HCT116 (cell line): ENCODE measurements at regions not wholly inside any gene's neighbourhood (a gene's known extent, or its start where the extent isn't known, plus 50 kb on each side); places are given as distances from the start of the nearest gene placed in this dataset.

ENCODE experiments used
- CEBPB ChIP-seq: IDR thresholded peaks from 2 replicates; pipeline ENCODE4 v1.6.1; 2012; ENCODE audit warnings: low read depth
- EZH2 ChIP-seq: fragments of 200-600 bp; sonication (generic); IDR thresholded peaks from 2 replicates; pipeline ENCODE4 v1.6.1; 2017; ENCODE audit warnings: antibody characterized with exemption, mixed run types
- EZH2phosphoT487 ChIP-seq: fragments of 200-600 bp; IDR thresholded peaks from 2 replicates; pipeline ENCODE4 v1.6.1; 2018; ENCODE audit warnings: antibody characterized with exemption, borderline replicate concordance
- JUND ChIP-seq: IDR thresholded peaks from 2 replicates; pipeline ENCODE4 v1.6.1; 2012
- POLR2A ChIP-seq: IDR thresholded peaks from 2 replicates; pipeline ENCODE4 v1.7.0; 2011; ENCODE audit warnings: borderline replicate concordance; ENCODE audit not compliant: insufficient read depth, insufficient read length; ENCODE audit errors: extremely low read depth
- POLR2AphosphoS5 ChIP-seq: IDR thresholded peaks from 2 replicates; pipeline ENCODE4 v1.6.1; 2011; ENCODE audit warnings: mild to moderate bottlenecking, low read depth, low read length, moderate library complexity
- SP1 ChIP-seq: IDR thresholded peaks from 2 replicates; pipeline ENCODE4 v1.6.1; 2012; ENCODE audit warnings: low read depth
- YY1 ChIP-seq: IDR thresholded peaks from 2 replicates; pipeline ENCODE4 v1.6.1; 2011; ENCODE audit warnings: low read length, low read depth, moderate library complexity, mild to moderate bottlenecking; ENCODE audit not compliant: insufficient replicate concordance; ENCODE audit errors: extremely low read depth
- ZNF274 ChIP-seq: fragments of 200-500 bp; sonication (Bioruptor generic); IDR thresholded peaks from 2 replicates; pipeline ENCODE4 v1.6.1; 2014; ENCODE audit warnings: mild to moderate bottlenecking, low read depth, low read length, inconsistent platforms
- TF ChIP-seq, protein P1 (sequence below), 3 experiments: fragments of 200-600 bp in 1 of 3; sonication (generic) in 1 of 3; IDR thresholded peaks in 2 of 3; conservative IDR thresholded peaks in 1 of 3; 2 replicates each; pipeline ENCODE4 v1.5.1; 2012 to 2017; ENCODE audit warnings: low read depth in 2 of 3, low read length in 2 of 3, antibody characterized with exemption in 1 of 3, borderline replicate concordance in 1 of 3, control low read depth in 1 of 3, mild to moderate bottlenecking in 1 of 3, mixed read lengths in 1 of 3, mixed run types in 1 of 3, moderate library complexity in 1 of 3; ENCODE audit not compliant: insufficient read depth in 1 of 3
- TF ChIP-seq, protein P2 (sequence below): IDR thresholded peaks from 2 replicates; pipeline ENCODE4 v1.6.1; 2011; ENCODE audit warnings: mild to moderate bottlenecking, low read length, moderate library complexity; ENCODE audit not compliant: insufficient replicate concordance; ENCODE audit errors: extremely low read depth
- TF ChIP-seq, protein P3 (sequence below): IDR thresholded peaks from 2 replicates; pipeline ENCODE4 v1.6.1; 2012; ENCODE audit warnings: low read depth

DNA sequence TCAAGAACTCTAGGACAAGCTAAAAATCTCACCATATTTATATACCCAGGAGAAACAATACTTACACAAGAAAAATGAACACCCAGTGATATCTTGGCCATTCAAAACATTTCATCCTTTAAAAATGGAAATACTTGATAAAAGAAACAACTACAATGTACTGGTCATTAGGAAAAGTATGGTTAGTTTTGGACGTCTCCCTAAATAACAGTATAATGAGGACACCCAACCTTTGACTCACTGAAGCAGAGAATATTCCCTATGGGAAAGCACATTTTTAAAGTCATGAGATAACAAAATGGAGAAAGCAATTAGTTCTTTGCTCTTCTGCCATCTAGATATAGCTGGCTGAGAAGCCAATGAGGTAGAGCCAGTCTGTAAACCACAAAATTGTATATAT lies 164.4 kb downstream of the TBX18 start:
- TF ChIP-seq, protein P1, sequence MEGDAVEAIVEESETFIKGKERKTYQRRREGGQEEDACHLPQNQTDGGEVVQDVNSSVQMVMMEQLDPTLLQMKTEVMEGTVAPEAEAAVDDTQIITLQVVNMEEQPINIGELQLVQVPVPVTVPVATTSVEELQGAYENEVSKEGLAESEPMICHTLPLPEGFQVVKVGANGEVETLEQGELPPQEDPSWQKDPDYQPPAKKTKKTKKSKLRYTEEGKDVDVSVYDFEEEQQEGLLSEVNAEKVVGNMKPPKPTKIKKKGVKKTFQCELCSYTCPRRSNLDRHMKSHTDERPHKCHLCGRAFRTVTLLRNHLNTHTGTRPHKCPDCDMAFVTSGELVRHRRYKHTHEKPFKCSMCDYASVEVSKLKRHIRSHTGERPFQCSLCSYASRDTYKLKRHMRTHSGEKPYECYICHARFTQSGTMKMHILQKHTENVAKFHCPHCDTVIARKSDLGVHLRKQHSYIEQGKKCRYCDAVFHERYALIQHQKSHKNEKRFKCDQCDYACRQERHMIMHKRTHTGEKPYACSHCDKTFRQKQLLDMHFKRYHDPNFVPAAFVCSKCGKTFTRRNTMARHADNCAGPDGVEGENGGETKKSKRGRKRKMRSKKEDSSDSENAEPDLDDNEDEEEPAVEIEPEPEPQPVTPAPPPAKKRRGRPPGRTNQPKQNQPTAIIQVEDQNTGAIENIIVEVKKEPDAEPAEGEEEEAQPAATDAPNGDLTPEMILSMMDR (IDR thresholded peaks at IDR 0.05 in 2 of 3, conservative IDR thresholded peaks at IDR 0.05 in 1 of 3; ENCODE audit: borderline replicate concordance in 1 of 3, insufficient read depth in 1 of 3, low read depth in 2 of 3, low read length in 2 of 3) = no peak
- TF ChIP-seq, protein P2, sequence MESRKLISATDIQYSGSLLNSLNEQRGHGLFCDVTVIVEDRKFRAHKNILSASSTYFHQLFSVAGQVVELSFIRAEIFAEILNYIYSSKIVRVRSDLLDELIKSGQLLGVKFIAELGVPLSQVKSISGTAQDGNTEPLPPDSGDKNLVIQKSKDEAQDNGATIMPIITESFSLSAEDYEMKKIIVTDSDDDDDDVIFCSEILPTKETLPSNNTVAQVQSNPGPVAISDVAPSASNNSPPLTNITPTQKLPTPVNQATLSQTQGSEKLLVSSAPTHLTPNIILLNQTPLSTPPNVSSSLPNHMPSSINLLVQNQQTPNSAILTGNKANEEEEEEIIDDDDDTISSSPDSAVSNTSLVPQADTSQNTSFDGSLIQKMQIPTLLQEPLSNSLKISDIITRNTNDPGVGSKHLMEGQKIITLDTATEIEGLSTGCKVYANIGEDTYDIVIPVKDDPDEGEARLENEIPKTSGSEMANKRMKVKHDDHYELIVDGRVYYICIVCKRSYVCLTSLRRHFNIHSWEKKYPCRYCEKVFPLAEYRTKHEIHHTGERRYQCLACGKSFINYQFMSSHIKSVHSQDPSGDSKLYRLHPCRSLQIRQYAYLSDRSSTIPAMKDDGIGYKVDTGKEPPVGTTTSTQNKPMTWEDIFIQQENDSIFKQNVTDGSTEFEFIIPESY = no peak
- no peak for TF ChIP-seq SP1
- TF ChIP-seq EZH2 = no peak
- no peak for TF ChIP-seq POLR2A
- TF ChIP-seq, protein P3, sequence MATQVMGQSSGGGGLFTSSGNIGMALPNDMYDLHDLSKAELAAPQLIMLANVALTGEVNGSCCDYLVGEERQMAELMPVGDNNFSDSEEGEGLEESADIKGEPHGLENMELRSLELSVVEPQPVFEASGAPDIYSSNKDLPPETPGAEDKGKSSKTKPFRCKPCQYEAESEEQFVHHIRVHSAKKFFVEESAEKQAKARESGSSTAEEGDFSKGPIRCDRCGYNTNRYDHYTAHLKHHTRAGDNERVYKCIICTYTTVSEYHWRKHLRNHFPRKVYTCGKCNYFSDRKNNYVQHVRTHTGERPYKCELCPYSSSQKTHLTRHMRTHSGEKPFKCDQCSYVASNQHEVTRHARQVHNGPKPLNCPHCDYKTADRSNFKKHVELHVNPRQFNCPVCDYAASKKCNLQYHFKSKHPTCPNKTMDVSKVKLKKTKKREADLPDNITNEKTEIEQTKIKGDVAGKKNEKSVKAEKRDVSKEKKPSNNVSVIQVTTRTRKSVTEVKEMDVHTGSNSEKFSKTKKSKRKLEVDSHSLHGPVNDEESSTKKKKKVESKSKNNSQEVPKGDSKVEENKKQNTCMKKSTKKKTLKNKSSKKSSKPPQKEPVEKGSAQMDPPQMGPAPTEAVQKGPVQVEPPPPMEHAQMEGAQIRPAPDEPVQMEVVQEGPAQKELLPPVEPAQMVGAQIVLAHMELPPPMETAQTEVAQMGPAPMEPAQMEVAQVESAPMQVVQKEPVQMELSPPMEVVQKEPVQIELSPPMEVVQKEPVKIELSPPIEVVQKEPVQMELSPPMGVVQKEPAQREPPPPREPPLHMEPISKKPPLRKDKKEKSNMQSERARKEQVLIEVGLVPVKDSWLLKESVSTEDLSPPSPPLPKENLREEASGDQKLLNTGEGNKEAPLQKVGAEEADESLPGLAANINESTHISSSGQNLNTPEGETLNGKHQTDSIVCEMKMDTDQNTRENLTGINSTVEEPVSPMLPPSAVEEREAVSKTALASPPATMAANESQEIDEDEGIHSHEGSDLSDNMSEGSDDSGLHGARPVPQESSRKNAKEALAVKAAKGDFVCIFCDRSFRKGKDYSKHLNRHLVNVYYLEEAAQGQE = no peak
- TF ChIP-seq ZNF274 = no peak
- no peak for TF ChIP-seq CEBPB
- TF ChIP-seq YY1 = no peak
- TF ChIP-seq JUND = no peak
- TF ChIP-seq POLR2AphosphoS5 = no peak
- no peak for TF ChIP-seq EZH2phosphoT487
